ENCODE measurements at regions not wholly inside any gene's neighbourhood (a gene's known extent, or its start where the extent isn't known, plus 50 kb on each side); places are given as distances from the start of the nearest gene placed in this dataset.

DNA sequence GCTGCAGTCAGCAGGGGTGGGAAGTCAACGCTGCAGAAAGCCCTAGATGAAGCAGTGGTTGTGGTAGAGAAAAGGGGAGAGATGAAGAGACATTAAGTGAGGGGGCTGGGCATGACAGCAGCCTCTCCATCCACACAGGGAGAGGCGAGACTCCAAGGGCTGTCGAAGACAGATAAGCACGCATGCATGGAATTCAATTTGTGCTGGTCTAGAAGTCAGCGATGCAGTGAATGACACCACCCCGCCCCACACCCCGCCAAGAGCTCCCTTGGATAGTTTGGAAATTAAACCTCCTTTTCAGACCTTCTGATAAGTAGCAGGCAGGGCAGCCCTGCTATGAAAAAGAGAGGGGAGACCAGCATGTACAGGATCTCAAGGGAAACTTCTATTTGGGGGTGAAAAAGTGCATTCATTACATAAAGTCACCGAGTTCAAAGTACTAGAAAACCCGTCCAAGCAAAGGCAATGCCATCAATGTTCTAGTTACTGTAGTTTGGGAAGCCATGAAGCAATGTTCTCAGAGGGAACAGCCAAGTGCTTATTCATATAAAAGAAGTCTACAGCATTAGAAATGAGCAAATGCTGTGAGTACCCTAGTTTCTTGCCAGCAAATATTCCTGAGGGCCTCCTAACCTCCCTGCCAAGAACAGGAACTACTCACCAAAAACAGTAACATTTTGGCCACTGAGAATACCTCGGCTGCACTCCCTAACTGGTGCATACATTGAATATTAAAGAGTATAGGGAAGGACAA, 152.3 kb upstream of the ANXA10 start:
- Histone ChIP-seq H3K79me2 (ENCODE audit: insufficient read depth, low read length) (no peaks in the 10 kb centered on the region), H3K27ac (ENCODE audit: low read depth, low read length, poor library complexity, severe bottlenecking) (no peak overlapping the region), H4K20me1 (ENCODE audit: insufficient read depth, low read length) (no peaks in the 10 kb centered on the region), H3K27me3 (ENCODE audit: insufficient read depth, low read length) (no peaks in the 10 kb centered on the region), H3K4me1 (ENCODE audit: insufficient read depth, low read length, severe bottlenecking) (no peaks in the 10 kb centered on the region), H3K9me3 (ENCODE audit: low read length) (no peaks in the 10 kb centered on the region), H3F3A (ENCODE audit: insufficient read depth, low read length) (no peaks in the 10 kb centered on the region), H3K9me2 (ENCODE audit: low read depth, low read length) (no peaks in the 10 kb centered on the region), H3K36me3 (ENCODE audit: insufficient read depth, low read length) (no peaks in the 10 kb centered on the region), H3K4me2 (ENCODE audit: low read length) (no peak overlapping the region), H3K4me3 (ENCODE audit: low read depth, low read length, poor library complexity, severe bottlenecking) (no peak overlapping the region), H3K9ac (ENCODE audit: low read length) (no peak overlapping the region), H2AFZ (ENCODE audit: low read length) (no peak overlapping the region)
- no peak for TF ChIP-seq EZH2 (IDR thresholded peaks at IDR 0.05; ENCODE audit: borderline replicate concordance, low read length)
- TF ChIP-seq, protein P1, sequence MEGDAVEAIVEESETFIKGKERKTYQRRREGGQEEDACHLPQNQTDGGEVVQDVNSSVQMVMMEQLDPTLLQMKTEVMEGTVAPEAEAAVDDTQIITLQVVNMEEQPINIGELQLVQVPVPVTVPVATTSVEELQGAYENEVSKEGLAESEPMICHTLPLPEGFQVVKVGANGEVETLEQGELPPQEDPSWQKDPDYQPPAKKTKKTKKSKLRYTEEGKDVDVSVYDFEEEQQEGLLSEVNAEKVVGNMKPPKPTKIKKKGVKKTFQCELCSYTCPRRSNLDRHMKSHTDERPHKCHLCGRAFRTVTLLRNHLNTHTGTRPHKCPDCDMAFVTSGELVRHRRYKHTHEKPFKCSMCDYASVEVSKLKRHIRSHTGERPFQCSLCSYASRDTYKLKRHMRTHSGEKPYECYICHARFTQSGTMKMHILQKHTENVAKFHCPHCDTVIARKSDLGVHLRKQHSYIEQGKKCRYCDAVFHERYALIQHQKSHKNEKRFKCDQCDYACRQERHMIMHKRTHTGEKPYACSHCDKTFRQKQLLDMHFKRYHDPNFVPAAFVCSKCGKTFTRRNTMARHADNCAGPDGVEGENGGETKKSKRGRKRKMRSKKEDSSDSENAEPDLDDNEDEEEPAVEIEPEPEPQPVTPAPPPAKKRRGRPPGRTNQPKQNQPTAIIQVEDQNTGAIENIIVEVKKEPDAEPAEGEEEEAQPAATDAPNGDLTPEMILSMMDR (IDR thresholded peaks at IDR 0.05; ENCODE audit: low read length): no peak

DNA sequence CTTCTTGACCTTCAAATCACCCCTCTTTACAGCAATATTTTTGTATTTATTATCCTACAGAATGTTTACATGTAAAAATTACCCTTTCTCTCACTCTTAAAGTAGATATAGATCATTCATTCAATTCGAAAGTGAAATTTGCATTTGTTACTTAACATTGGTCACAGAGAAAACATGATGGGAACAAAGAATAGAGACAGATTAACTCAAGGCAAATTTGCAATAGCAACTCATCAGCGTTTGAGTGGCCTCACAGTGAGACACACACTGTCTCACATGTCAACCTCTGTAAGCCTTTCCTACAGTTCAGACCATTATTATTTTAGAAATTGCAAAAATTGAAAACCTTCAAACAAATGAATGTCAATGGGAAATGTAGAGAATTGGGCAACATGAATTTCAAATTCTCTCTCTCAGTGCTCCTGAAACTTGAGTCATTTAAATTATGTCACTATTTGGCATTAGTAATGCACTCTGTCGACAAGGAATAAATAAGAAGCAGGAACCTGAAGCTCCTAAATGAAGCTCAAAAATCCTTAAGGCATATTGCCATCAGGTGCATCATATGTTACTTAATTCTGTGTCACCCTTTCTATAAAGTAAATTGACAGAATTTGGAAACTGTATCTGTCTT, 148.3 kb upstream of the ANXA10 start:
- TF ChIP-seq, protein P1 (IDR thresholded peaks at IDR 0.05; ENCODE audit: low read length): no peak
- TF ChIP-seq EZH2 (IDR thresholded peaks at IDR 0.05; ENCODE audit: borderline replicate concordance, low read length): no peak
- H3K27me3 ChIP-seq (ENCODE audit: insufficient read depth, low read length): no peaks in the 10 kb centered on the region
- no peak overlapping the region for H3K27ac ChIP-seq (ENCODE audit: low read depth, low read length, poor library complexity, severe bottlenecking)
- no peaks in the 10 kb centered on the region for H3K9me2 ChIP-seq (ENCODE audit: low read depth, low read length)
- no peaks in the 10 kb centered on the region for H3K4me1 ChIP-seq (ENCODE audit: insufficient read depth, low read length, severe bottlenecking)
- no peaks in the 10 kb centered on the region for H3K9me3 ChIP-seq (ENCODE audit: low read length)
- H3K9ac ChIP-seq (ENCODE audit: low read length): no peak overlapping the region
- no peak overlapping the region for H3K4me2 ChIP-seq (ENCODE audit: low read length)
- H3K4me3 ChIP-seq (ENCODE audit: low read depth, low read length, poor library complexity, severe bottlenecking): no peak overlapping the region
- no peaks in the 10 kb centered on the region for H3F3A ChIP-seq (ENCODE audit: insufficient read depth, low read length)
- no peaks in the 10 kb centered on the region for H3K36me3 ChIP-seq (ENCODE audit: insufficient read depth, low read length)
- no peaks in the 10 kb centered on the region for H4K20me1 ChIP-seq (ENCODE audit: insufficient read depth, low read length)
- H3K79me2 ChIP-seq (ENCODE audit: insufficient read depth, low read length): no peaks in the 10 kb centered on the region
- no peak overlapping the region for H2AFZ ChIP-seq (ENCODE audit: low read length)

DNA sequence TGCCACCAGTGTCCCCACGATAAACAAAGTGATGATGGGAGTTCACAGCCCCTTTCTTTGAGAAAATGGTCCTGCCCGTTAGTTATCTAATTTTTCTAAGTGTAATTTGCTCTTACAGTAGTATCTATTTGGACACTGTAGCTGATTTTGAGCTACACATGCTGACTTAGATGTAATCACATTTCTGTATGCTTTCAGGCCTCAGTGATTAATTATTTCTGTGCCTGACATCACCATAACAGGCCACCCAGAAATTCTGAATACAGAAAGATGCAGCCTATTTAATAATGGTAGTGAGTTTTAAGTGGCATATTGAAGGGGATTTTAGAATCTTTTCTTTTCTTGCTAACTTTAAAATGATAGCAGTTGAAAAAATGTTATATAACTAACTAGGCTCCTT, 147.6 kb upstream of the ANXA10 start:
- H3K36me3 ChIP-seq (ENCODE audit: insufficient read depth, low read length): no peaks in the 10 kb centered on the region
- no peak overlapping the region for H3K9ac ChIP-seq (ENCODE audit: low read length)
- no peaks in the 10 kb centered on the region for H3K9me2 ChIP-seq (ENCODE audit: low read depth, low read length)
- TF ChIP-seq EZH2 (IDR thresholded peaks at IDR 0.05; ENCODE audit: borderline replicate concordance, low read length): no peak
- TF ChIP-seq, protein P1 (IDR thresholded peaks at IDR 0.05; ENCODE audit: low read length): no peak
- no peak overlapping the region for H3K27ac ChIP-seq (ENCODE audit: low read depth, low read length, poor library complexity, severe bottlenecking)
- no peaks in the 10 kb centered on the region for H3K4me1 ChIP-seq (ENCODE audit: insufficient read depth, low read length, severe bottlenecking)
- no peaks in the 10 kb centered on the region for H4K20me1 ChIP-seq (ENCODE audit: insufficient read depth, low read length)
- H3F3A ChIP-seq (ENCODE audit: insufficient read depth, low read length): no peaks in the 10 kb centered on the region
- no peaks in the 10 kb centered on the region for H3K9me3 ChIP-seq (ENCODE audit: low read length)
- H2AFZ ChIP-seq (ENCODE audit: low read length): no peak overlapping the region
- no peak overlapping the region for H3K4me2 ChIP-seq (ENCODE audit: low read length)
- no peak overlapping the region for H3K4me3 ChIP-seq (ENCODE audit: low read depth, low read length, poor library complexity, severe bottlenecking)
- H3K79me2 ChIP-seq (ENCODE audit: insufficient read depth, low read length): no peaks in the 10 kb centered on the region
- H3K27me3 ChIP-seq (ENCODE audit: insufficient read depth, low read length): no peaks in the 10 kb centered on the region
